BLaER1 (cell line): ENCODE measurements at regions not wholly inside any gene's neighbourhood (a gene's known extent, or its start where the extent isn't known, plus 50 kb on each side); places are given as distances from the start of the nearest gene placed in this dataset.

Experiments used
- H3K27ac ChIP-seq: shearing (Covaris generic); formaldehyde crosslinking; 2 replicates; pipeline ENCODE4 v1.8.1; 2022
- H3K27me3 ChIP-seq: shearing (Covaris generic); formaldehyde crosslinking; 2 replicates; pipeline ENCODE4 v1.8.1; 2022
- H3K36me3 ChIP-seq: shearing (Covaris generic); formaldehyde crosslinking; 2 replicates; pipeline ENCODE4 v1.8.1; 2022
- H3K4me1 ChIP-seq: shearing (Covaris generic); formaldehyde crosslinking; 2 replicates; pipeline ENCODE4 v1.8.1; 2022
- H3K4me2 ChIP-seq: shearing (Covaris generic); formaldehyde crosslinking; 2 replicates; pipeline ENCODE4 v1.8.1; 2022
- H3K4me3 ChIP-seq: shearing (Covaris generic); formaldehyde crosslinking; 2 replicates; pipeline ENCODE4 v1.8.1; 2022
- H3K9ac ChIP-seq: shearing (Covaris generic); formaldehyde crosslinking; 2 replicates; pipeline ENCODE4 v1.8.1; 2022
- H3K9me3 ChIP-seq: shearing (Covaris generic); formaldehyde crosslinking; 2 replicates; pipeline ENCODE4 v1.8.1; 2022
- H4K20me1 ChIP-seq: shearing (Covaris generic); formaldehyde crosslinking; 2 replicates; pipeline ENCODE4 v1.8.1; 2022
- Cebpa-rat ChIP-seq: shearing (Covaris generic); IDR thresholded peaks from 2 replicates; pipeline ENCODE4 v1.8.1; 2022

DNA sequence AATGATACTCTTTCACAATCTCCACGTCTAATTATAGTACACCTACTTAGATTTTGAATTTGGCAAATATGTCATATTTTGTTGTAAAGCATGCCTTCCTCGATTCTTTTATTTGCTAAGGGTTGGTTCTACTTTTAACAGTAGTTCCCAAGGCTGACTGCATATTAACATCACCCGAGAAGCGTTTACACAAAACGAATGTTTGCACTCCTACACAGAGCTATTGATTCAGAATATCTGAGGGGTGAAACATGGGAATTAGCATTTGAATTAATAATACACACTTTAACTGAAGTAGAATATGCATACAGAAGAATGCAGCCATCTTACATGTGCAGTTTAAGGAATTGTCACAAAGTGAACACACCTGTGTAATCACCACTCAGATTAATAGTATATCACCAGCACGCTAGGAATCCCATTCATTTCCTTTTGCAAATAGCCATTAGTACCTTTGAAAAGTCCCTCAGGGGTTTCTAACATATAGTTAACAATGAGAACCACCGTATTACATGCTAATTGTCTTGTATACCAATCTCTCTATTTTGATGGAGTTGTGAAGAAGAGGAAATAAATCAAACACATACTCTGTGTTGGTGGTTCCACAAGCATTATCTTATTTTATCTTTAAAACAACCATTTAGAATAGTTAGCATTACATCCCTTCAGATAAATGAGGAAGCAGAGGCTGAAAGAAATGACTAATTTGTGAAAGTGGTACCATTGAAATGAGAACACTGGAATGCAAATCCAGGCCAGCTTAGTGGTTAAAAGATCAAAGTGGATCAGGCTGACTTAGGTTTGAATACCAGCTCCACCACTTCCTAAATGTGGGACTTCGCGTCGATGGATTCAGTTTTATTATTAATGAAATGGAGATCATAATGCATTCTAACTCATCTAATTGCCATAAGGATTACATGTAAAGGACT lies 317.6 kb downstream of the HDGFL1 start:
- H3K36me3 ChIP-seq, result no peaks in the 10 kb centered on the region
- H3K27ac ChIP-seq, result no peak overlapping the region
- H3K4me2 ChIP-seq, result no peak overlapping the region
- no peak overlapping the region for H3K4me3 ChIP-seq
- no peaks in the 10 kb centered on the region for H3K9me3 ChIP-seq
- TF ChIP-seq Cebpa-rat, result no peak
- H4K20me1 ChIP-seq, result no peaks in the 10 kb centered on the region
- no peaks in the 10 kb centered on the region for H3K4me1 ChIP-seq
- no peak overlapping the region for H3K9ac ChIP-seq
- H3K27me3 ChIP-seq, result no peaks in the 10 kb centered on the region

DNA sequence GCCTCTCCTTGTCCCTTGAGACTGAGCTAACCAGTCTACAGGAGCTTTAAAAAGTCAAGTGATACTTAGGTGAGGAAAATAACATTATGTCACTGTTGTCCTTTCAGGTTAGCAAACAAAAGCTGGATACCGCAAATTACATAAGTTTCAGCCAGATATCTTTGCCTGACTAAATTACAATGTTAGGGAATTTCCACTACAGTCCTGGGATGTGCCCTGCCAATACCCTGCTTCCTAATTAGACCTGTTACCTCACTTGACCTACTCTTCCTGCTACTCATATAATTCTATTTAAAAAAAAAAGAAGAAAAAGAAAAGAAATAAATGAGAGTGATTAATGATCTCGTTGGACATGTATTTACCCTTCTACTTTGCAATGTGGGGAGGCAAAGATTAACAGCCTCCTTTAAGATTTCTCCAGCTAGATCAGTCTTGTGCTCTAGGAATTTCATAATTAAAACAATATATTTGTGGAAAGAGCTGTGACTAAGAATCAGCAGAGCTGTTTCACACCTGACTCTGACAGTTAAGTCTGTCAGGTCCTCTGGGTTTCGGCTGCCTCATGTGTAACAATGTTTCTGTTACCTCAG lies 318.9 kb downstream of the HDGFL1 start:
- Histone ChIP-seq H4K20me1 (no peaks in the 10 kb centered on the region), H3K27me3 (no peaks in the 10 kb centered on the region), H3K36me3 (no peaks in the 10 kb centered on the region), H3K27ac (no peak overlapping the region), H3K4me1 (no peaks in the 10 kb centered on the region), H3K9ac (no peak overlapping the region), H3K4me3 (no peak overlapping the region), H3K4me2 (no peak overlapping the region), H3K9me3 (no peaks in the 10 kb centered on the region)
- TF ChIP-seq Cebpa-rat, result no peak

DNA sequence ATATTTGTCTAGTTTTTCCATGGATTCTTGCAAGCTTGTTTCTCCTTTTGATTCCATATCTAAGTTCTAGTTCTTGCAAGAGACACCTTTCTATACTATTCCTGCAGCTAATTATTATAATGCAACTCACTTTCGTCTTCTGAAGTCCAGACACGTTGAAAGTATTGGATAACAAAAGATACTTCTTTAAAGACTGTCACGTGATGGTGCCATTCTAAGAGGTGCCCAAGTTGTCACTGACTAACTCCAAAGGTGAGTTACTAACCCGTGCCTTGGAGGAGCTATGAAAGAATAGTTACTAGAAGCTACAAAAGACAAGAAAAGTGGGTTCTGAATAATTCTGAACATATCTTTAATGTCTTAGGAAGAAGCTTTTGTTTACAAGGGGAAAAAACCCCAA lies 322.6 kb downstream of the HDGFL1 start:
- Histone ChIP-seq H3K4me1 (no peaks in the 10 kb centered on the region), H3K36me3 (no peaks in the 10 kb centered on the region), H3K4me3 (no peak overlapping the region), H3K27me3 (no peaks in the 10 kb centered on the region), H3K9me3 (no peaks in the 10 kb centered on the region), H3K4me2 (no peak overlapping the region), H4K20me1 (no peaks in the 10 kb centered on the region), H3K27ac (no peak overlapping the region), H3K9ac (no peak overlapping the region)
- TF ChIP-seq Cebpa-rat, result no peak

DNA sequence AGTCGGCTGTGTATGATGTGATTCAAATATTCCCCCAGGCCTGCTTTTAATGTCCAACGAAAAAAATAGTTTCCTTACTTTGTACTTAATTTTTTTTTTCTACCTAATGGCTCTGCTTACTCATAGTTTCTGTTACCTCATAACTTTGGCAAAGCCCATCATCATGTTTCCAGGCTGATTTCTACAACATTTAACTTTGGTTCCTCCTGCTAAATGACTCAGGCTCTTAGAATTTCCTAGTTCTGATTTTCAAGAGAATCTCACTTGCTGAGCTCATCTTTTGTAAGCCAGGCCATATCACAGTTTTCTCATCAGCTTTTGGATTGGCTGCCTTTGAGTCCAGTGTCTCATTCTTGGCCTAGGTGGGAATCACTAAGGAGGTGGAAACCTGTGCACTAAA lies 323.1 kb downstream of the HDGFL1 start:
- no peak for TF ChIP-seq Cebpa-rat
- Histone ChIP-seq H3K4me3 (no peak overlapping the region), H3K4me2 (no peak overlapping the region), H3K27me3 (no peaks in the 10 kb centered on the region), H4K20me1 (no peaks in the 10 kb centered on the region), H3K36me3 (no peaks in the 10 kb centered on the region), H3K9me3 (no peaks in the 10 kb centered on the region), H3K9ac (no peak overlapping the region), H3K4me1 (no peaks in the 10 kb centered on the region), H3K27ac (no peak overlapping the region)

DNA sequence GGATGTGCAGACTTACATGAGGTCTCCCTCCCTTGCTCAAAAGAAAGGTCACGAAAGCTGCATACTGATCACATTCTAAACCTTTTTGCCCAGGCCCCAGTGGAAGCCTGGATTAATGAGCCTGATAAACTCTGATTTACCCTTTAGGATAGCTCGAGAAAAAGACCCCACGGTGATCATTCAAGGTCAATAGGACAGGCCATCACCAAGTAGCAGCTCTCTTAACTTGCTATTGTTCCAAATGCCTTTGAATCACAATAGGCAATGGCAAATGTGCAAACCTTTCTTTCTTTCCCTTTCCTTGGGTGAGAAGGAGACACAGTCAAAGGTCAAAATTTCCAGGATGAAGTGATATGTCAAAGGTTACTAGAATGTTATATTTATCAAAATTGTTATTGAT lies 327.3 kb downstream of the HDGFL1 start:
- H3K27me3 ChIP-seq, result no peaks in the 10 kb centered on the region
- H3K9ac ChIP-seq, result no peak overlapping the region
- no peak for TF ChIP-seq Cebpa-rat
- no peaks in the 10 kb centered on the region for H3K36me3 ChIP-seq
- no peaks in the 10 kb centered on the region for H3K9me3 ChIP-seq
- no peak overlapping the region for H3K27ac ChIP-seq
- no peak overlapping the region for H3K4me3 ChIP-seq
- peaks cover 18% of the 10 kb centered on the region for H3K4me1 ChIP-seq
- H4K20me1 ChIP-seq, result no peaks in the 10 kb centered on the region
- no peak overlapping the region for H3K4me2 ChIP-seq

DNA sequence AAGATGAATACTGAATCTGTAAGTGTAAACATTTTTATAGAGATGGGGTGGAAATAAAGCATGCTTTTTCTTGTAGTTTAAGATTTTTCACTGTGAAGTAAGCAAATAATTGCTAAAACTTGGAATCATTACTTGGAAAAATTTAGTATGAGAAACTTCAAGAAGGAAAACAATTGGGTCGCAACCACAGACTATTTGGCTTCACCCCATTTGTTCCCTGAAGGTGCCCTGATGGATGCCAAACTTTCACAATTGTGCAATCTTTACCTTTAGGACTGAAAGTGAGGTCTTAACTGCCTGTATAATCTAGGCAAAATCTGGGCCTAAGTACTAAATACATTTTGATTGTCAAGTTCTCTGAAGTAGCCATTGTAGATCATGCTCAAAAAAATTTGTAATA lies 330.1 kb downstream of the HDGFL1 start:
- Histone ChIP-seq H4K20me1 (no peaks in the 10 kb centered on the region), H3K9me3 (no peaks in the 10 kb centered on the region)

DNA sequence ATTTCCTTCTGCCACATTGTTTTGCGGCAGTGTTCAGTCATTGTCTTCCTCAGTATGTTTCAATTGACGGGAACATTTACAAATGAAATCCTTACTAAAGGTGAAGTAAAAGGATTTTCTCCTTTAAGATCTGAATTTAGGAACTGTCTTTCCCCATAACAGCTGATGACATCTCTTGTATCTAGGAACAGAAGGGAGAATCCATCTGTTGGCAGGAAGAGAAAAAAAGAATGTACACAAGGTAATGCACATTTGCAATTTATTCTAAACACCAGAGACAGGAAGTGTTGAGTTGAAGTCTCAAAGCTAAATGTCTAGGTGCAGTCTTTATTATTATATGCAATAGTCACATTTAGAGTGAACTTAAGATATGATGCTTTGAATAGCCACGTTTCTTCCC lies 334.5 kb downstream of the HDGFL1 start:
- Histone ChIP-seq H3K4me1 (peaks cover 24% of the 10 kb centered on the region), H3K4me2 (no peak overlapping the region), H3K9ac (no peak overlapping the region), H3K27ac (no peak overlapping the region), H3K27me3 (no peaks in the 10 kb centered on the region), H3K4me3 (no peak overlapping the region), H4K20me1 (no peaks in the 10 kb centered on the region), H3K9me3 (no peaks in the 10 kb centered on the region), H3K36me3 (no peaks in the 10 kb centered on the region)
- no peak for TF ChIP-seq Cebpa-rat

More for the DNA sequence above, 330.1 kb downstream of the HDGFL1 start:
- no peak overlapping the region for H3K27ac ChIP-seq
- H3K4me1 ChIP-seq, result peaks cover 24% of the 10 kb centered on the region
- no peak overlapping the region for H3K4me2 ChIP-seq
- no peak overlapping the region for H3K4me3 ChIP-seq
- H3K9ac ChIP-seq, result no peak overlapping the region
- H3K36me3 ChIP-seq, result no peaks in the 10 kb centered on the region
- no peaks in the 10 kb centered on the region for H3K27me3 ChIP-seq
- TF ChIP-seq Cebpa-rat, result no peak

DNA sequence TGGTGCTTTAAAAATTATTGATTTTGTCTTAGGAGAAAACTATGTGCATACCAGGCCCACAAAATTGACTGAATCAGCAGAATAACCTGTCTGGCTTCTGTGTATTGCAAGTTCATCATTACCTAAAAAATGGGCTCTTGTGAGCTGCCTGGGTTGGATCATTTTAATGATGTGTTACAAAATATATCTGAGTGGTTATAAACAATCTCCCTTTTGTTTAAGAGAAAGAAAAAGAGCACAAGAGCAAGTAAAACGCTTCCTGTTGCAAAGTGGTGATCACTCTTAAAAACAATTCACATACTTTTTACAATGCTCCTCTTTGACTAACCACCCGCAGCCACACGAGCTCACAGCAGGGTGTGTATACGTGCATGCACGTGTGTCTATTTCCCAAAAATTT lies 335.1 kb downstream of the HDGFL1 start:
- Histone ChIP-seq H3K9me3 (no peaks in the 10 kb centered on the region), H4K20me1 (no peaks in the 10 kb centered on the region), H3K36me3 (no peaks in the 10 kb centered on the region), H3K4me3 (no peak overlapping the region), H3K4me1 (peaks cover 24% of the 10 kb centered on the region), H3K9ac (no peak overlapping the region), H3K27ac (no peak overlapping the region), H3K4me2 (no peak overlapping the region), H3K27me3 (no peaks in the 10 kb centered on the region)
- no peak for TF ChIP-seq Cebpa-rat

DNA sequence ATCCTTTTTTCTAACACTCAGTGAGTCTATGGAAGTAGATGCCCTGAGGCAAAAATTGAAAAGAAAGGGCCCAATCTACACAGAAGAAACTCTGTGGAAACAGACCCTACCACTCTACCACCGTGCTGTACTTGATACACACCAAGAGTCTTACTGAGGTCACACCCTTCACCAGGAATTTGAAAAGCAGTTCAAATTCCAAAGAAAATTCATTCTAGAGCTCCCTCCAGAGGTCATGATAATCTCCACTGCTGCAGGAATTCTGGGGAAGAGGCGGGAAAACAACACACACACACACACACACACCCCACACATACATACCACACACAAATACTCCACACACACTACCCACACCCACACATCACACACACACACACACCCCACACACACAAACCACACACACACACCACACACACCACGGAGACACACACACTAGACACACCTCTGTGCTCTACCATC lies 336.8 kb downstream of the HDGFL1 start:
- Histone ChIP-seq H3K27ac (no peak overlapping the region), H3K4me3 (no peak overlapping the region), H3K4me1 (peaks cover 12% of the 10 kb centered on the region), H3K4me2 (no peak overlapping the region), H3K9ac (no peak overlapping the region), H3K36me3 (no peaks in the 10 kb centered on the region), H3K9me3 (no peaks in the 10 kb centered on the region), H4K20me1 (no peaks in the 10 kb centered on the region), H3K27me3 (no peaks in the 10 kb centered on the region)
- no peak for TF ChIP-seq Cebpa-rat

DNA sequence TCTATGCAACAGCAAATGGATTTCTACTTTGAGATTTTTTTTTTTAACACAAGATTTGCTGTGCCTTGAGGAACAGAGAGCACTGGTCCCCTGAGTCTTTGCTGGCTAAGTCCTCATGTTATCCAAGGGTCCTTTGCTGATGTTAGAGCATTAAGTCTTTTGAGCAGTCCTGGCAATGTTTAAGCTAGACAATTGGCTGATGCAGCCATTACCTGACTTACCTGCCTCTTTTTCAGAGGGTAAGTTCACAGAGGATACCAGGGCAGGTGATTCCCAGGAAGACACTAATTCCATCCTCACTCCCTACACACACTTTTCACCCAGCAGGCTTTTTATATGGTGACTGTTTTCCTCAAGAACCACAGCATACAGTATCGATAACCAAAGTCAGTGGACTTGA lies 337.7 kb downstream of the HDGFL1 start:
- Histone ChIP-seq H3K4me1 (peaks cover 2% of the 10 kb centered on the region), H3K4me3 (no peak overlapping the region), H3K36me3 (no peaks in the 10 kb centered on the region), H3K9me3 (no peaks in the 10 kb centered on the region), H3K9ac (no peak overlapping the region), H4K20me1 (no peaks in the 10 kb centered on the region), H3K27me3 (no peaks in the 10 kb centered on the region), H3K27ac (no peak overlapping the region), H3K4me2 (no peak overlapping the region)
- TF ChIP-seq Cebpa-rat, result no peak
